Endothelial cell of hepatic sinusoid (primary cell): ENCODE measurements at regions not wholly inside any gene's neighbourhood (a gene's known extent, or its start where the extent isn't known, plus 50 kb on each side); places are given as distances from the start of the nearest gene placed in this dataset.
"Not testable (repeated sequence)": the region's sequence is repeated elsewhere in the genome, so short reads cannot be mapped to it uniquely, and the experiment has no call there.

ENCODE experiments used
- in situ Hi-C: cut with HindIII; loops from 2 replicates; pipeline ENCODE4 v1.10.0; 2017; ENCODE audit warnings: low sequenced_read_pairs

- in situ Hi-C loops, result no loop called here
Measured at GRCh38 chr12:67524861-67525616, 123.5 kb upstream of the DYRK2 start.

- in situ Hi-C loops, result no loop called here
Measured at GRCh38 chr12:67525617-67525884, 123.0 kb upstream of the DYRK2 start.

- in situ Hi-C loops, result no loop called here
Measured at GRCh38 chr12:67526129-67526528, 122.4 kb upstream of the DYRK2 start.

GRCh38 chr12:67531051-67531450 lies 117.5 kb upstream of the DYRK2 start:
- in situ Hi-C loops, result no loop called here

- in situ Hi-C loops, result no loop called here
Measured at GRCh38 chr12:67531501-67531900, 117.0 kb upstream of the DYRK2 start.

- in situ Hi-C loops, result no loop called here
Measured at GRCh38 chr12:67533159-67533558, 115.4 kb upstream of the DYRK2 start.

- in situ Hi-C loops, result no loop called here
Measured at GRCh38 chr12:67534046-67534445, 114.5 kb upstream of the DYRK2 start.

- in situ Hi-C loops, result no loop called here
Measured at GRCh38 chr12:67534681-67535080, 113.9 kb upstream of the DYRK2 start.

- in situ Hi-C loops, result no loop called here
Measured at GRCh38 chr12:67535176-67535575, 113.4 kb upstream of the DYRK2 start.

- in situ Hi-C loops, result no loop called here
Measured at GRCh38 chr12:67535971-67536370, 112.6 kb upstream of the DYRK2 start.

- in situ Hi-C loops, result no loop called here
Measured at GRCh38 chr12:67539329-67539728, 109.2 kb upstream of the DYRK2 start.

- in situ Hi-C loops, result no loop called here
Measured at GRCh38 chr12:67539946-67540345, 108.6 kb upstream of the DYRK2 start.

- in situ Hi-C loops, result no loop called here
Measured at GRCh38 chr12:67540920-67541624, 107.5 kb upstream of the DYRK2 start.

- in situ Hi-C loops, result no loop called here
Measured at GRCh38 chr12:67541625-67541991, 106.9 kb upstream of the DYRK2 start.

GRCh38 chr12:67543021-67543770 lies 105.3 kb upstream of the DYRK2 start:
- in situ Hi-C loops, result no loop called here

GRCh38 chr12:67545298-67545697 lies 103.2 kb upstream of the DYRK2 start:
- in situ Hi-C loops, result no loop called here

- in situ Hi-C loops, result no loop called here
Measured at GRCh38 chr12:67546746-67547145, 101.8 kb upstream of the DYRK2 start.

GRCh38 chr12:67555075-67555717 lies 93.3 kb upstream of the DYRK2 start:
- in situ Hi-C loops, result not testable (repeated sequence)

GRCh38 chr12:67558775-67559174 lies 89.8 kb upstream of the DYRK2 start:
- in situ Hi-C loops, result no loop called here

- in situ Hi-C loops, result no loop called here
Measured at GRCh38 chr12:67559751-67560150, 88.8 kb upstream of the DYRK2 start.

GRCh38 chr12:67562513-67563287 lies 85.8 kb upstream of the DYRK2 start:
- in situ Hi-C loops, result no loop called here
